IMR-90 (cell line): ENCODE measurements at regions not wholly inside any gene's neighbourhood (a gene's known extent, or its start where the extent isn't known, plus 50 kb on each side); places are given as distances from the start of the nearest gene placed in this dataset.

Source experiments
- ATAC-seq: fragments of 200-7000 bp; cut with Tn5 transposase; 2 replicates; pipeline ENCODE4 v1.9.1; 2020; ENCODE audit warnings: low read depth, mild to moderate bottlenecking, moderate library complexity
- BruUV-seq: library from RNA; stranded (reverse); fragments of 400-500 nt; replicated peaks from 2 replicates; lab custom pipeline; 2021; lab: Mats Ljungman, UMichigan
- CTCF ChIA-PET: fragments of 300-600 bp; formaldehyde crosslinking; extraction: SDS; loops from one replicate; lab custom pipeline; 2021; ENCODE audit warnings: antibody characterized with exemption; lab: Yijun Ruan, JAX
- POLR2A ChIA-PET: fragments of 300-600 bp; sonication (Branson Sonifier 250); formaldehyde crosslinking; loops from one replicate; lab custom pipeline; 2022; ENCODE audit warnings: antibody characterized with exemption; ENCODE audit not compliant: unreplicated experiment; lab: Charles Lee
- DNase-seq: peaks from one replicate; pipeline ENCODE4 v3.0.0; 2013
- H2AFZ ChIP-seq: replicated peaks from 2 replicates; pipeline ENCODE3; 2013; ENCODE audit warnings: low read length, mild to moderate bottlenecking; ENCODE audit not compliant: poor library complexity
- H2AK5ac ChIP-seq: 2 replicates; pipeline ENCODE4 v1.6.1; 2013; ENCODE audit warnings: low read depth, low read length, inconsistent platforms
- H2AK9ac ChIP-seq: replicated peaks from 2 replicates; pipeline ENCODE3; 2013; ENCODE audit warnings: mild to moderate bottlenecking, low read depth, low read length, moderate library complexity; ENCODE audit not compliant: poor library complexity
- H2BK120ac ChIP-seq: 2 replicates; pipeline ENCODE4 v1.6.1; 2013; ENCODE audit warnings: low read depth, low read length, inconsistent platforms
- H2BK15ac ChIP-seq: 3 replicates; pipeline ENCODE4 v1.6.1; 2013; ENCODE audit warnings: low read depth, low read length, inconsistent platforms
- H2BK20ac ChIP-seq: 2 replicates; pipeline ENCODE4 v1.6.1; 2013; ENCODE audit warnings: low read depth, mild to moderate bottlenecking, inconsistent platforms, low read length, moderate library complexity
- H2BK5ac ChIP-seq: 2 replicates; pipeline ENCODE4 v1.6.1; 2013; ENCODE audit warnings: mild to moderate bottlenecking, low read depth, low read length, inconsistent platforms; ENCODE audit not compliant: poor library complexity, severe bottlenecking
- H3K14ac ChIP-seq: replicated peaks from 2 replicates; pipeline ENCODE4 v1.6.1; 2013; ENCODE audit warnings: low read depth, low read length, inconsistent platforms
- H3K18ac ChIP-seq: 2 replicates; pipeline ENCODE4 v1.6.1; 2013; ENCODE audit warnings: low read depth, low read length, control low read depth
- H3K23ac ChIP-seq: 2 replicates; pipeline ENCODE4 v1.6.1; 2013; ENCODE audit warnings: low read depth, low read length, inconsistent platforms
- H3K27ac ChIP-seq: 2 replicates; pipeline ENCODE4 v1.5.1; 2013; ENCODE audit warnings: mild to moderate bottlenecking, control low read depth, low read length; ENCODE audit not compliant: insufficient read depth
- H3K27me3 ChIP-seq: 2 replicates; pipeline ENCODE4 v1.6.1; 2013; ENCODE audit warnings: low read length; ENCODE audit not compliant: control insufficient read depth, insufficient read depth
- H3K36me3 ChIP-seq: 2 replicates; pipeline ENCODE4 v1.6.1; 2013; ENCODE audit warnings: low read length, mixed read lengths; ENCODE audit not compliant: control insufficient read depth, insufficient read depth
- H3K4ac ChIP-seq: 2 replicates; pipeline ENCODE4 v1.6.1; 2013; ENCODE audit warnings: low read depth, low read length, inconsistent platforms
- H3K4me1 ChIP-seq: 2 replicates; pipeline ENCODE4 v1.6.1; 2013; ENCODE audit warnings: low read length, mixed read lengths; ENCODE audit not compliant: control insufficient read depth, insufficient read depth
- H3K4me2 ChIP-seq: 2 replicates; pipeline ENCODE4 v1.6.1; 2013; ENCODE audit warnings: low read depth, mild to moderate bottlenecking, control low read depth, low read length, moderate library complexity
- H3K4me3 ChIP-seq: 2 replicates; pipeline ENCODE4 v1.5.1; 2013; ENCODE audit warnings: low read depth, mild to moderate bottlenecking, control low read depth, low read length, moderate library complexity; ENCODE audit not compliant: insufficient read depth
- H3K56ac ChIP-seq: 2 replicates; pipeline ENCODE4 v1.6.1; 2013; ENCODE audit warnings: low read length, inconsistent platforms; ENCODE audit not compliant: insufficient read depth; ENCODE audit errors: extremely low read depth
- H3K79me1 ChIP-seq, 2 experiments: 2 replicates each; pipeline ENCODE4 v1.6.1; 2013; ENCODE audit warnings: low read length in 2 of 2, inconsistent platforms in 1 of 2, low read depth in 1 of 2
- H3K9ac ChIP-seq: 2 replicates; pipeline ENCODE4 v1.6.1; 2013; ENCODE audit warnings: low read depth, low read length, control low read depth
- H3K9me1 ChIP-seq: 2 replicates; pipeline ENCODE4 v1.6.1; 2013; ENCODE audit warnings: low read length, inconsistent platforms; ENCODE audit not compliant: insufficient read depth
- H3K9me3 ChIP-seq: 2 replicates; pipeline ENCODE4 v1.6.1; 2013; ENCODE audit warnings: low read length; ENCODE audit not compliant: control insufficient read depth, insufficient read depth
- H4K20me1 ChIP-seq: 2 replicates; pipeline ENCODE4 v1.6.1; 2013; ENCODE audit warnings: low read length, inconsistent platforms; ENCODE audit not compliant: insufficient read depth
- H4K5ac ChIP-seq: 2 replicates; pipeline ENCODE4 v1.6.1; 2013; ENCODE audit warnings: mild to moderate bottlenecking, low read depth, low read length, control low read depth
- H4K8ac ChIP-seq, 2 experiments: 2 replicates each; pipeline ENCODE4 v1.6.1; 2013; ENCODE audit warnings: low read depth in 2 of 2, low read length in 2 of 2, control low read depth in 1 of 2, inconsistent platforms in 1 of 2
- H4K91ac ChIP-seq: 2 replicates; pipeline ENCODE4 v1.6.1; 2013; ENCODE audit warnings: low read depth, low read length, inconsistent platforms; ENCODE audit not compliant: insufficient read depth
- FOS ChIP-seq: fragments of 150-350 bp; IDR thresholded peaks from 2 replicates; pipeline ENCODE4 v1.6.1; 2016; ENCODE audit warnings: low read depth, low read length
- MAFK ChIP-seq: IDR thresholded peaks from 2 replicates; pipeline ENCODE4 v1.6.1; 2012; ENCODE audit warnings: low read depth, low read length, improper control_type of control experiment
- RAD21 ChIP-seq: IDR thresholded peaks from 2 replicates; pipeline ENCODE4 v1.6.1; 2012; ENCODE audit warnings: low read length, improper control_type of control experiment
- USF2 ChIP-seq: fragments of 150-350 bp; IDR thresholded peaks from 2 replicates; pipeline ENCODE4 v1.6.1; 2017; ENCODE audit warnings: mild to moderate bottlenecking, antibody characterized with exemption, low read length, low read depth
- WGBS, 2 experiments: methylation state at CpG; one replicate each; pipeline versions ENCODE4 v1.1.5 to v1.1.7; 2013; ENCODE audit warnings: missing lambda C conversion rate in 2 of 2; ENCODE audit not compliant: insufficient read length in 1 of 2; ENCODE audit errors: extremely low coverage in 2 of 2; 5-methylcytosine and 5-hydroxymethylcytosine counted together
- dilution Hi-C: fragments of 300-500 bp; cut with HindIII; formaldehyde crosslinking; loops from one replicate; pipeline ENCODE4 v1.14.3; 2018; ENCODE audit warnings: low sequenced_read_pairs; ENCODE audit not compliant: unreplicated experiment
- in situ Hi-C: fragments of 300-500 bp; cut with MboI; formaldehyde crosslinking; loops from 3 replicates; pipeline ENCODE4 v1.14.3; 2019; ENCODE audit warnings: low sequenced_read_pairs, inconsistent platforms, mixed read lengths
- intact Hi-C: fragments of 100-400 bp; cut with micrococcal nuclease; formaldehyde crosslinking; loops from 2 replicates; pipeline ENCODE4 v1.10.0; 2022
- TF ChIP-seq, protein P1 (sequence below): fragments of 150-350 bp; IDR thresholded peaks from 2 replicates; pipeline ENCODE4 v1.6.1; 2016; ENCODE audit warnings: low read depth, mild to moderate bottlenecking, low read length, moderate library complexity, borderline replicate concordance
- TF ChIP-seq, protein P2 (sequence below): conservative IDR thresholded peaks from 2 replicates; pipeline ENCODE4 v1.5.1; 2012; ENCODE audit warnings: mild to moderate bottlenecking, low read depth, low read length, improper control_type of control experiment

DNA sequence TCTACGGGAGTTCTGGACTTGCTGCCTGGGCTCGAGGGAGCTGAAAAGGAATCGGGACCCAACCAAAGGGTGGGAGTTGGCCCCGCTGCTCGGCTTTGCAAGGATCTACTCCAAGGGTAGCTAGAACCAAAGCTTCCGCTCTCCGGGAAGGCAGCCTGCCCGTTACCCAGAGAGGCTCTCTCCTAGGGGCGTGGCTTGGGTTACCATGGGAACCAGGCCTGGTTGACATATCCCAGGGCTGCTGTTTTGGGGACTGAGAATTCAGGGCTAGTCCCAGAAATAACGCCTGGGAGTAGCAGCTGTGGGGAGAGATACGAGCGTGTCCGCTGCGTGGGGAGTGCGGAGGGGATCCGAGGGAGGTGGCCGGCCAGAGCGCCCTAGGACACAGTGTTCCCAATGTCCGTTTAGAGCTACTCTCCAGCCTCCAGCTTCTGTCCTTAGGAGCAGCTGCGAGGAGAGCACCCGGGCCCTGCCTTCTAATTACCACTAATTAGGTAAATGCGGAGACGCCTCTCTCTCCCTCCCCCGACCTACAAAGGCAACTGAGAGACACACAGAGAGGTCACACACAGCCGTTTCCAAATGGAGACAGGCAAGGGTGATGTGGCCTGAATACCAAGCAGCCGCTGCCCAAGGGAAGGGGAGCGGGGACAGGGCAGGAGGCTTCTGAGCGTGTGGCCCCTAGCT lies 141.6 kb upstream of the CADM1 start:
- Histone ChIP-seq H3K23ac (no peak overlapping the region), H3K56ac (no peak overlapping the region), H3K14ac (no peak overlapping the region), H3K4me1 (no peaks in the 10 kb centered on the region), H3K4me2 (no peak overlapping the region), H2BK15ac (no peak overlapping the region), H3K4ac (no peak overlapping the region), H4K5ac (no peak overlapping the region), H4K20me1 (no peaks in the 10 kb centered on the region), H3K9ac (no peak overlapping the region), H2AK9ac (no peak overlapping the region), H3K79me1 (no peaks in the 10 kb centered on the region), H2BK5ac (no peak overlapping the region), H2AK5ac (no peak overlapping the region), H3K36me3 (no peaks in the 10 kb centered on the region), H2BK20ac (no peak overlapping the region), H3K9me3 (no peaks in the 10 kb centered on the region), H4K91ac (no peak overlapping the region), H2BK120ac (no peak overlapping the region), H3K4me3 (no peak overlapping the region), H4K8ac (no peak overlapping the region), H3K9me1 (no peaks in the 10 kb centered on the region), H3K27ac (no peak overlapping the region), H3K18ac (no peak overlapping the region), H3K27me3 (peaks cover 31% of the 10 kb centered on the region), H2AFZ (no peak overlapping the region)
- 86% methylated on average over 5 of the region's 28 CpGs; no CpG with 5 or more reads in 1 of the 2 experiments for WGBS, 2 experiments
- intact Hi-C loops: no loop called here
- DNase-seq (no peak), ATAC-seq (no peak)
- CTCF ChIA-PET: no interaction called here
- POLR2A ChIA-PET: no interaction called here
- TF ChIP-seq RAD21 (no peak), USF2 (no peak), FOS (no peak), MAFK (no peak)
- TF ChIP-seq, protein P1, sequence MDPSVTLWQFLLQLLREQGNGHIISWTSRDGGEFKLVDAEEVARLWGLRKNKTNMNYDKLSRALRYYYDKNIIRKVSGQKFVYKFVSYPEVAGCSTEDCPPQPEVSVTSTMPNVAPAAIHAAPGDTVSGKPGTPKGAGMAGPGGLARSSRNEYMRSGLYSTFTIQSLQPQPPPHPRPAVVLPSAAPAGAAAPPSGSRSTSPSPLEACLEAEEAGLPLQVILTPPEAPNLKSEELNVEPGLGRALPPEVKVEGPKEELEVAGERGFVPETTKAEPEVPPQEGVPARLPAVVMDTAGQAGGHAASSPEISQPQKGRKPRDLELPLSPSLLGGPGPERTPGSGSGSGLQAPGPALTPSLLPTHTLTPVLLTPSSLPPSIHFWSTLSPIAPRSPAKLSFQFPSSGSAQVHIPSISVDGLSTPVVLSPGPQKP: no peak
- TF ChIP-seq, protein P2, sequence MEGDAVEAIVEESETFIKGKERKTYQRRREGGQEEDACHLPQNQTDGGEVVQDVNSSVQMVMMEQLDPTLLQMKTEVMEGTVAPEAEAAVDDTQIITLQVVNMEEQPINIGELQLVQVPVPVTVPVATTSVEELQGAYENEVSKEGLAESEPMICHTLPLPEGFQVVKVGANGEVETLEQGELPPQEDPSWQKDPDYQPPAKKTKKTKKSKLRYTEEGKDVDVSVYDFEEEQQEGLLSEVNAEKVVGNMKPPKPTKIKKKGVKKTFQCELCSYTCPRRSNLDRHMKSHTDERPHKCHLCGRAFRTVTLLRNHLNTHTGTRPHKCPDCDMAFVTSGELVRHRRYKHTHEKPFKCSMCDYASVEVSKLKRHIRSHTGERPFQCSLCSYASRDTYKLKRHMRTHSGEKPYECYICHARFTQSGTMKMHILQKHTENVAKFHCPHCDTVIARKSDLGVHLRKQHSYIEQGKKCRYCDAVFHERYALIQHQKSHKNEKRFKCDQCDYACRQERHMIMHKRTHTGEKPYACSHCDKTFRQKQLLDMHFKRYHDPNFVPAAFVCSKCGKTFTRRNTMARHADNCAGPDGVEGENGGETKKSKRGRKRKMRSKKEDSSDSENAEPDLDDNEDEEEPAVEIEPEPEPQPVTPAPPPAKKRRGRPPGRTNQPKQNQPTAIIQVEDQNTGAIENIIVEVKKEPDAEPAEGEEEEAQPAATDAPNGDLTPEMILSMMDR: no peak
- BruUV-seq: no TSS peak
- dilution Hi-C loops: no loop called here
- in situ Hi-C loops: no loop called here
